LNCaP clone FGC (cell line): ENCODE measurements at regions not wholly inside any gene's neighbourhood (a gene's known extent, or its start where the extent isn't known, plus 50 kb on each side); places are given as distances from the start of the nearest gene placed in this dataset.

Source experiments
- DNase-seq: peaks from one replicate; pipeline ENCODE4 v3.0.0-alpha.2; 2011; ENCODE audit warnings: low read depth
- H3K4me3 ChIP-seq: 2 replicates; pipeline ENCODE4 v1.5.1; 2011; ENCODE audit warnings: mild to moderate bottlenecking, low read depth, low read length, control low read depth
- TF ChIP-seq, protein P1 (sequence below): IDR thresholded peaks from 2 replicates; pipeline ENCODE4 v1.5.1; 2012; ENCODE audit warnings: mild to moderate bottlenecking; ENCODE audit not compliant: control insufficient read depth, insufficient read depth; ENCODE audit errors: extremely low read depth

DNA sequence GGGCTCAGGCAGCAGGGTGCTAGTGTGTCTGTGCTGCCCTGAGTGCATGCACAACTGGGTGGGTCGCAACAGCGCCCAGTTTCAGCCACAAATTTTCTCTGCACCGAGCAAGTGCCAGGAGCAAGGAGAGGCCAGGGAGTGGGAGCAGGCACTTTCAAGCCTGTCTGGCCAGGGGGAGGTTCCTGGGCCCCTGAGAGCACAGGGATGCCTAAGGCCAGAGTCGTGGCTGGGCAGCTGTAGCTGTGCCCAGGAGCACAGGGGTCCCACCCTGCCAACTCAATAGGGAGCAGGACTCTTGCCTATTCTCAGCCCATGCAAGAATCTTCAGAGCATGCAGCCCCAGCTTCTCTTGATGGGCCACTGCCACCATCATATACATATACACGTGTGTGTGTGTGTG, 1577.4 kb downstream of the KCNT2 start:
- DNase-seq = no peak
- TF ChIP-seq, protein P1, sequence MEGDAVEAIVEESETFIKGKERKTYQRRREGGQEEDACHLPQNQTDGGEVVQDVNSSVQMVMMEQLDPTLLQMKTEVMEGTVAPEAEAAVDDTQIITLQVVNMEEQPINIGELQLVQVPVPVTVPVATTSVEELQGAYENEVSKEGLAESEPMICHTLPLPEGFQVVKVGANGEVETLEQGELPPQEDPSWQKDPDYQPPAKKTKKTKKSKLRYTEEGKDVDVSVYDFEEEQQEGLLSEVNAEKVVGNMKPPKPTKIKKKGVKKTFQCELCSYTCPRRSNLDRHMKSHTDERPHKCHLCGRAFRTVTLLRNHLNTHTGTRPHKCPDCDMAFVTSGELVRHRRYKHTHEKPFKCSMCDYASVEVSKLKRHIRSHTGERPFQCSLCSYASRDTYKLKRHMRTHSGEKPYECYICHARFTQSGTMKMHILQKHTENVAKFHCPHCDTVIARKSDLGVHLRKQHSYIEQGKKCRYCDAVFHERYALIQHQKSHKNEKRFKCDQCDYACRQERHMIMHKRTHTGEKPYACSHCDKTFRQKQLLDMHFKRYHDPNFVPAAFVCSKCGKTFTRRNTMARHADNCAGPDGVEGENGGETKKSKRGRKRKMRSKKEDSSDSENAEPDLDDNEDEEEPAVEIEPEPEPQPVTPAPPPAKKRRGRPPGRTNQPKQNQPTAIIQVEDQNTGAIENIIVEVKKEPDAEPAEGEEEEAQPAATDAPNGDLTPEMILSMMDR = no peak
- no peak overlapping the region for H3K4me3 ChIP-seq

DNA sequence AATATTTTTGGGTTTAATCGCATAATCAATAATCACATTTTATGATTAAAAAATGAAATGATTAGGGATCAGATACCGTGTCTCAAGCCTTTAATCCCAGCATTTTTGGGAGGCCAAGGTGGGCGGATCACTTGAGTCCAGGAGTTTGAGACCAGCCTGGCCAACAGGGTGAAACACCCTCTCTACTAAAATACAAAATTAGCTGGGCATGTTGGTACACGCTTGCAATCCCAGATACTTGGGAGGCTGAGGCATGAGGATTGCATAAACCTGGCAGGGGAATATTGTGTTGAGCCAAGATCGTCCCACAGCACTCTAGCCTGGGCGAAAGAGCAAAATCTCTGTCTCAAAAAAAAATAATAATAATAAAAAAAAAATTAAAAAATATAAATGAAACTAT, 1581.4 kb downstream of the KCNT2 start:
- H3K4me3 ChIP-seq = no peak overlapping the region
- TF ChIP-seq, protein P1 = no peak
- DNase-seq = no peak

DNA sequence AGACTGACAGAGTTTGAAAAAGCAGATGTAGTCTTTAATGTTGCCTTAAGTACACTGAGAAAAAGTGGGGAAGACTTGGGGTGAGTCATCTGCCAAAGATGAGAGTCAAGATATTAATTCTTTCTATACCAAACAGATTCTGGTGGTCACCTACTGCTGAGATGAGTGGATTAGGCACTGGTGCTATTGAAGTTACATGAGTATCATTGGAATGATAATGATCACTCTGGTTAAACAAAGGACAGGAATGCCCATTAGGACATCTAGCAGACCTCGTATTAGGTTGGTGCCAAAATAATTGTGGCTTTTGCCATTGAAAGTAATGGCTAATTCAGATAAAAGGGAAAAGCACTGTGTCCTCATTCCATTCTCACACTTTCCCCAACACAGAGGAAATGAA, 1588.9 kb downstream of the KCNT2 start:
- TF ChIP-seq, protein P1 = no peak
- DNase-seq = no peak

DNA sequence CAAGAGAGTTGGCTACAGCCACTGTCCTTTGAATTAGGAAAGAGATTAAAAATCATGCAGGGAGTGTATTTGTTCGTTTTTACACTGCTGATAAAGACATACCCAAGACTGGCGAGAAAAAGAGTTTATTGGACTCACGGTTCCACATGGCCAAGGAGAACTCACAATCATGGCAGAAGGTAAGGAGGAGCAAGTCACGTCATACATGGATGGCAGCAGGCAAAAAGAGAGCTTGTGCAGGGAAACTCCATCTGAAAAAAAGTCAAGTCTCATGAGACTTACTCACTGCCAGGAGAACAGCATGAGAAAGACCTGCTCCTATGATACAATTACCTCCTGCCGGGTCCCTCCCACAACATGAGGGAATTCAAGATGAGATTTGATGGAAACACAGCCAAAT, 1595.2 kb downstream of the KCNT2 start:
- TF ChIP-seq, protein P1 = no peak
- no peak overlapping the region for H3K4me3 ChIP-seq
- DNase-seq = no peak

More for the DNA sequence above, 1588.9 kb downstream of the KCNT2 start:
- no peak overlapping the region for H3K4me3 ChIP-seq

DNA sequence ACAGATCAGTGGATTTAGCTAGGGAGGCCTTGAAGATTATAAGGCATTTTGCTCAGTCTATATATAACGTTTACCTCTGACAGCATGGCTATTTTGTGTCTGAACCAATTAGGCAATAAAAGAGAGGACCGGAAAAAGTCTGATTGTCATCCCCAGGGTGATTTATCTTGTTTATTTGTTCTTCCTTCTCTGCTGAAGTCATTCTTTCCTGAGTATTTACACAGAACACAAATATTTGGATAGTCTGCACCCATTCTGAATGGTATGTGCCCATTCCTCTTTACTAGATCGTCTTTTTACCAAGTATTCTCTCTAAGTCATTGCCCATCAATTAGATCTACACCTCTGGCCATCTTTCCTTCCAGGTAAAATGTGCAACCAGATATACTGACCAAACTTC, 1602.9 kb downstream of the KCNT2 start:
- TF ChIP-seq, protein P1 = no peak
- no peak for DNase-seq

DNA sequence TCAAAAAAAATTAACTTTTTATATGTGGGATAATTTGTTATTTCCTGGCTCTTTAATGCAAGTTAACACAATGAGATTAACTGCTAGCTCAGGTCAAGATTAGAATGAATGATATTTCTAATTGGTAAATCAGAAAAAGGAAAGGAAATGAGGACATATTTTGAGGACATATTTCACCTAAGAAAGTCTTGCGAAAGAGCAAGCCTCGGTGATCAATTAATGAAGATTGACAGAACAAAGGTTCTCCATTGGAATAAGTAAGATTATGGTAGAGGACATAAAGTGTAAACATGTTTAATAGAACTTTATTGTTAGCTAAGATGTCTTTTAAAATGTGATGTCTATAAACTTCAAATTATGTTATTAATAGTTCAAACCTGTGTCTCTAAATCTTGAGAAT, 1617.8 kb downstream of the KCNT2 start:
- H3K4me3 ChIP-seq = no peak overlapping the region
- DNase-seq = no peak
- TF ChIP-seq, protein P1 = no peak

More for the DNA sequence above, 1602.9 kb downstream of the KCNT2 start:
- no peak overlapping the region for H3K4me3 ChIP-seq

DNA sequence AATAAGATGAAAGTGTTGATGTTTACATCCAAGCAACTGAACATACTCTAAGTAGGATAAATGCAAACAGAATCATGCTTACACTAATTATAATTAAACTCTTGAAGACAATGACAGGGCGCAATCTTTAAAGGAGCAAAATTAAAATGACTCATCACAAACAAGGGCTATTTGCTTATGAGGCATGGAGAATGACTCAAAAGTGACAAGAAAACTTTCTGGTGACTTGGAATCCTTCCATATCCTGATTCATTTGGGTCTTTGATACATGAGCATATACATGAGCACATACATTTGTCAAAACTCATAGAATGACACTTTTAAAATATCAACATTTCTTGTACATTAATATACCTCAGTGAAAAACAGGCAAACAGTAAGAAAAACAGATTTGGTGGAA, 1632.3 kb downstream of the KCNT2 start:
- DNase-seq = no peak
- H3K4me3 ChIP-seq = no peak overlapping the region
- TF ChIP-seq, protein P1 = no peak
